GM18909 (cell line): ENCODE measurements at regions not wholly inside any gene's neighbourhood (a gene's known extent, or its start where the extent isn't known, plus 50 kb on each side); places are given as distances from the start of the nearest gene placed in this dataset.

Source experiments
- ATAC-seq: cut with Tn5 transposase; IDR thresholded peaks from one replicate; pipeline ENCODE4 v1.9.1; 2021; ENCODE audit warnings: mild to moderate bottlenecking; ENCODE audit not compliant: unreplicated experiment, poor library complexity

DNA sequence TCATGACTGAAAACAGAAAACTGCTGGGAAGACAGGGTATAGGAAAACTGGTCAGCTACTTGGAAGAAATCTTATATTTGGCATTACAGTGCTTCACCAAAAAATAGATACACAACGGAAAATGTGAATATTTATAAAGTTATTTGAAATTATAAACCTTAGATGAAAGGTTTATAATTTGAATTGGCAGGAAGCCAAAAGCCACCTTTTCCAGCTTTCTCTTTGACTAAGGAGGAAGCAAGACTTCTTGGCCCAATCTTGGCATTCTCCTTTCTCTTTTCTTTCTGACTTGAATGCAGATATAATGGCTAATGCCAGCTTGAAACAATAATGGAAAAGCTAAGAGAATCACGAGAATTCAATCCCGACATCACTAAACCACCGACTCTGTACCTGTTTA, 196.5 kb upstream of the PIK3C3 start:
- no peak for ATAC-seq

DNA sequence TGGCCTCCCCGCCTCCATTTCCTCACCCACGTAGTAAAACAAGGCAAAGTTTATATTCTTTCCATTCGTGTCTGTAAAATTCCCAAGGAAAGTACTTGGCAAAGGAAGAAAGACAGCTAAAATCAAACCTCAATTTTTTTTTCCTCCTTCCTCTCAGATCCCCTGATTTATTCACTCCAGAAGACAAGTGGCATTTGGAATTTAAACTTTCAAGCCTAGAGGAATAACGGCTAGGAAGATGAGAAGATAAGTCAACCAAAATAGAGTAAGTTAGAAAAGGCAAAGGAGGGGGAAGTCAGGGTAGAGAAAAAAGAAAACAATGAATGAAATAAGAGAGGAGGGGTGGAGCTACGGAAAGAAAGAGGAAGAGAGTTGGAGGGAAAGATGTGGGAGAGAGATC, 198.9 kb upstream of the PIK3C3 start:
- no peak for ATAC-seq

DNA sequence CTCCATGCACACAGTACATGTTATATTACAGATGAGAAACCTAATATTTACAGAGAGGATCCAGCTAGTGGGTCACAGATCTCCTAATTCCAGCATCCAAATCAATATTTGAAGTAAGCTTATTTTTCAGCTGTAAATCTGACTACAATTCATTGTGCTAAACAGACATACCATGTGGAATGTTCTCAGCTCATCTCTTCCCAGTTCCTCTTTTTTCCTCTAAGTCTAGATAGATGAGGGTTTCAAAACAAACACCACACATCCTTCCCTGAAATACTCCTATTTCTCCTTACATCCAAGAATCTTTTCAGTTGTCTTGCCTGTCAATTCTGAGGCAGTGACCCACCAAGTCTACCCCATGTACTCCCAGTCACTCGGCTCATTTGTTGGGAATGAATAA, 200.7 kb upstream of the PIK3C3 start:
- no peak for ATAC-seq

GRCh38 chr18:41753826-41754225, 201.2 kb upstream of the PIK3C3 start:
- no peak for ATAC-seq

DNA sequence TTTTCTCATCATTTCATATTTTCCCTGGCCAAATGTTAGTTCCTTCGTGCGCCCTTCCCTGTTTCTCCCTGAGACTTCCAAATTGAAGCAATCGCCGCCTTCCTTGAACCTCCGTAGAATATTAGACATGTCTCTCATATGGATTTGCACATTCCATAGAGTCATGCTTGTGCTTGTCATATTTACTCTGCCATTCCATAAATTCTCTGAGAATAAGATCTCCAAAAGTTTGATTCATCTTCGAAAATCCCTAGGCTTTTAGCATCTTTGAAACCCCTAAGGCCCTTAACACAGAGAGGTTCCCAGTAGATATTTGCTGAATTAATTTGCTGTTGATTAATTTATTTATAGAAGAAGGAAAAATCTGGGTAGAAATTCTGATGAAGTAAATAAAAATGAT, 202.2 kb upstream of the PIK3C3 start:
- ATAC-seq: no peak

DNA sequence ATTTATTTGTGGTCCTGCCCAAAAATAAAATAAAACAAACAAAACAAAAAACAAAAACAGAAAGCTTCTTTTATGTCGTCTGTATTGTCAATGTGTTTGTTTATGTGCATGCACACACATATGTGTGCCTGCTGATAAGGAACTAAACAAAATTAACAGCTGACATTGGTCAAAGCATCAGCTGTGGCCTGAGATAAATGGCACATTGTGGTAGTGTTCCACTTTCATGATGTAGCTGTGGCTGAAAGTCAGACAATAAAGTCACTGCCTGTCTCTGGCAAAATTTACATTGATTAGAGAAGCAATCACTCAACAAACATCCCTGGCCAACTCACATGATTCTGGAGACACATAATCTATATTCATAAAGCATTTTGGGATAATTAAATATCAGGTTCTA, 203.4 kb upstream of the PIK3C3 start:
- ATAC-seq: no peak

GRCh38 chr18:41751161-41751560, 203.9 kb upstream of the PIK3C3 start:
- ATAC-seq: no peak

GRCh38 chr18:41747723-41748242, 207.3 kb upstream of the PIK3C3 start:
- no peak for ATAC-seq

- ATAC-seq: peak; percentile 77
Observed at GRCh38 chr18:41745166-41746049, 209.6 kb upstream of the PIK3C3 start.

- ATAC-seq: no peak
Observed at GRCh38 chr18:41744421-41745030, 210.5 kb upstream of the PIK3C3 start.

DNA sequence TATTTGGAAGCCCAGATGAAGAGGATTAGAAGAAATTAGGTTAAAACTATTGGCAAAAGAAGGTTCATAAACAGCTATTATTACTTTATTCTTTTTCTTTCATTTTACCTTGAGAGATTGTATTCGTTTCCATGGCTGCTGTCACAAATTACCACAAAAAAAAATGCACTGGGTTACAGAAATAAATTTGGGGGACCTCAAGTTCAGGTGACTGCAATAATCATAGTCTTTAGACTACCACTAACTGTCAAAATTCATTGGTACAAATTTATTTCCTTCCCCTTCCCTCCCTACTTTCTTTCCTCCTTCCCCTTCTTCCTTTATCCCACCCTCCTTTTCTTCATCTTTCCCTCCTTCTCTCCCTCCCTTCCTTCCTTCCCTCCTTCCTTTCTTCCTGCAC, 217.8 kb upstream of the PIK3C3 start:
- ATAC-seq: no peak

GRCh38 chr18:41734917-41735316, 220.1 kb upstream of the PIK3C3 start:
- no peak for ATAC-seq

DNA sequence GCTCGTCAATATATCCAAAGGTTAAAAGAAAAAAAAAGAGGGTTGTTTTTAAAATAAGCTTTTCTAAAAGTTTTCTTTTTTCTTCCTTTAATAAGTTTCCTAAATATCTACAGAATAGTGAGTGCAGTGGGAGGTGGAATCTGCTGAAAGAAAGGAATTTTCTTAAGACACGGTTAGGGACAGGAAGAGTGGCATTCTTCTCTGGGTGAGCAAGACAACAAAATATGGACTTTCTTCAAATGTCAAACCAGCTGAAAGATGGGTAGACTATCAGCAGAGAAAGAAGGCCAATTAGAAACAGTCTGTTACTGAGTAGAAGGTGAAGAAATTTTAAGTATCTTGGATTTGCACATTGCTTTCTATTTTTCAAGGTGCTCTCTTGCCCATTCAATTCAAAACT, 222.7 kb upstream of the PIK3C3 start:
- ATAC-seq: no peak

DNA sequence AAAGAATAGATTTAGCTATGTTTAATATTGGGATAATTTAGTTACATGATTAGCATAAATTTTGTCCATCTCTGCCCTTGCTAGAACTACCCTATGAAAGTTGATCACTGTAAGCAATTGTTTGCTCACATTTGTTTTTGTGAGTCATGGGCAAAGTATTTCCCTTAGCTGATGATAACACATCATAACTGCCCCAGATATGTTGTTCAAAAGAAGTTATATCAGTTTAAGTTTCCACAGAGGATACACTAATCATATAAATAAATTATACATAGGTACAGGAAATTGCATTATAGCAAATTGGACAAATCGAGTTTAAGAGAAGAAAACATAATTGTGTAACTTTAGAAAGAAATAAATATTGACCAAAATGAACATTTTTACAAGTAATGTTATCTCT, 223.2 kb upstream of the PIK3C3 start:
- ATAC-seq: no peak

DNA sequence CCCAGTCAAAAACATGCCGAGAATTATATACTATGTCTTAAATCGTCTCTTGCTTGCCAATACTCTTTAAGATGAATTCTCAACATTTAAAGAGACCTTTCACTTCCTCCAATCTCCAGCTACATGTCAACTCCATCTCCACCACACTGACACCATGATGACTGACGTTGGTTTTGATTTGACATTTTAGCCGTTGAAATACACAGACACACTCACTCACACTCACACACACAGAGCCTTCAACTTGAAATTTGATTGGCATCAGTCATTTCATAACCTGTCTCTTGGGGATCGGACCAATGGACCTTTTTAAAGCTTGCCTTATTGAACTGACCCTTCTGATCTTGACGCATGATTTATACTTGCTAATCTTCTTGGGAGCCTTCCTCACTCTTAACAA, 230.8 kb upstream of the PIK3C3 start:
- ATAC-seq: no peak

DNA sequence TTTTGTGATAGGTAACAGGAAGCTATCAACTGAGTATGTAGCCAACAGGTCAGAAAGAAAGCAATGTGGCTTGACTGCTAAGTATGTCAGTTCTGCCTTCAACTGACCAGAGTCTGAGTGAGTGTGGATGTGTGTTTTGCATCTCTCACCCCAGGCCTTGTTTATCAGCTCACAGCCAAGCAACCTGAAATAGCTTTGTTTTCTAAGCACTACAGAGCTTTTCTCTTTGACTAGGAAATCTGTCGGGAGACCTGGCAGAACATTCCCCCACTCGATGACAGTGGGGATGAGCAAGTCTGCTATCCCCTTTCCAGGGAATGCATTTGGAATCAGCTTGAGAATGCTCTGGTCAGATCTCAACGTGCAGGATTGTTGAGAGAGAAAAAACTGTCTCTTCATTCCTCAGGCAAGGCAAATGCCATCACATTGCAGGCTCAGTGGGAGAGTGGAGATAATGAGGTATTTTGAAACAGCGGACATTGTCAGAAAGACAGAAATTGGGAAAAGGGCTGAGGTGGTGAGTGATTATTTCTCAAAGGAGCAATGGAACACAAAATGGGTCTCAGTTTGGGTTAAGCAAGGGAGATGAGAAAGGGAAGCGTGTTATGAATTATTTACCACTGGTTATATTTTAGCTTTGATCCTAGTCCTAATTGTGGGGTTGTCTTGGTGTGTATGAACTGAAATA, 233.8 kb upstream of the PIK3C3 start:
- ATAC-seq: no peak

- ATAC-seq: no peak
Observed at GRCh38 chr18:41720226-41720625, 234.8 kb upstream of the PIK3C3 start.

DNA sequence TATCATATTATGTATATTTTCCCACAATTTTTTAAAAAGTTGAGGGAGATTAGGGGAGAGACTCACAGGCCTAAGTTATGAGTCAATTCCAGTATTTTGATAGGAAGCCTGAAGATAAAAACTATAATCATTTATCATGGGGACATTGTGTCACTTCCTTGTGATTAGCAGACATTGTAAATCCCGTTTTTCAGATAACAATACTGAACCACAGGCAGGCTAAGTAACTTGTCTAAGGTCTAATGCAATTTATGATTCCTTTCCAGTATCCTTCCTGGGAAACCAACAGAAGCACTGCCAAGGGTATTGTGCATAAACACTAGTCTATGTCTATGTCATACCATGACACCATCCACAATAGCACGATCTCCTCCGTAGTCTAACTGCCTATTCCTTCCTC, 235.2 kb upstream of the PIK3C3 start:
- ATAC-seq: no peak

- no peak for ATAC-seq
Observed at GRCh38 chr18:41714872-41715271, 240.2 kb upstream of the PIK3C3 start.

DNA sequence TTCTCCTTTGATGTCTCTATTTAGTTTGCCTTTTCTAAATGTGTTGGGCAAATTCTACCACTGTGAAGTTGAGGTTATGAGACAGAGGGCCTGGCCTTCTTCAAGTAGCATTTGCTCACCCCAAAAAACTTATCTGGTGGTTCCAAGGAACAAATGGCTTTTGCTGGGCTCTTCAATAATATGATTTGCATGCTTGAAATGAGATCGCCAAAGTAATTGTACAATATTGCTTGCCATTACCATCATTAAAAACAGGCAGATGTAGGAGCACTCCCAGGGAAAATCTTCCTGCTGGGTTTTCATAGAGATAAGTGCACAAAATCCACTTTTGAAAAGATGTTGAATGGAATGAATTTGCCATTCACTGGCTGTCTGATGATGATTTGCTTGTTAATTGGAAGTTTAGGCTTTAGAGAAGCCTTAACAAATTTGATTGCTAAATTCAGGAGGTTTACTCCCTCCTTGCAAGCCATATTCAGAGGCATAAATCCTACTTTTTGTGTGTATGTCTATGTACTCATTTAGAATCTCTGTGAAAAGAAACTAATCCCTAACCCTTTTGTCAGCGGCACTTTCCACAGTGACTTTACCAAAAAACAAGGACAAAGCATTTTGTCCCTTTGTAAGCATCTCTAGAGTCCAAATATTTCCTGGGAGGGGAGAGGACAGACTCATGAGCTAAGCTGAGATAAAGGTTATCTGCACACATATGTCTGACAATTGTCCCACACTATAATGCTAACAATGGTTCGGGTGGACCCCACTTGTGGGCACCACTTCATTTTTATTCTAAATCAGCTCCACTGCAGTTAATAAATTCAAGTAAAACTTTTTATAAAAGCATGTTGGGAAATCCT, 240.8 kb upstream of the PIK3C3 start:
- no peak for ATAC-seq
